HCT116 (cell line): ENCODE measurements at regions not wholly inside any gene's neighbourhood (a gene's known extent, or its start where the extent isn't known, plus 50 kb on each side); places are given as distances from the start of the nearest gene placed in this dataset.

Experiments
- ATAC-seq: fragments of 200-7000 bp; cut with Tn5 transposase; 2 replicates; pipeline ENCODE4 v1.9.1; 2020; ENCODE audit warnings: mild to moderate bottlenecking, moderate library complexity
- BruUV-seq: library from RNA; stranded (reverse); fragments of 400-500 nt; replicated peaks from 2 replicates; lab custom pipeline; 2021; lab: Mats Ljungman, UMichigan
- CTCF ChIA-PET: fragments of 300-600 bp; sonication (Branson Sonifier 250); formaldehyde crosslinking; loops from one replicate; lab custom pipeline; 2021; ENCODE audit warnings: antibody characterized with exemption; lab: Charles Lee
- POLR2A ChIA-PET: fragments of 300-600, 350-600 bp; sonication (Branson Sonifier 250); formaldehyde crosslinking; loops from one replicate; lab custom pipeline; 2021; ENCODE audit warnings: antibody characterized with exemption; lab: Charles Lee
- RAD21 ChIA-PET, 2 experiments: fragments of 300-600 bp; sonication (Branson Sonifier 250); formaldehyde crosslinking; loops; one replicate each; lab custom pipeline; 2023; ENCODE audit warnings: low total read pairs in 2 of 2; ENCODE audit not compliant: uncharacterized antibody in 2 of 2, unreplicated experiment in 2 of 2, low non-redundant PET in 1 of 2; lab: Charles Lee
- DNase-seq: peaks from one replicate; pipeline ENCODE4 v3.0.0-alpha.2; 2010; ENCODE audit warnings: low read depth, low spot score
- H2AFZ ChIP-seq: fragments of 200-600 bp; shearing (Covaris generic), sonication (generic); 2 replicates; pipeline ENCODE4 v1.6.1; 2017; ENCODE audit warnings: low read depth, mixed run types, mixed read lengths, antibody characterized with exemption, low read length; ENCODE audit not compliant: poor library complexity, severe bottlenecking
- H3K27ac ChIP-seq: 2 replicates; pipeline ENCODE4 v1.5.1; 2012; ENCODE audit warnings: low read depth, low read length
- H3K27me3 ChIP-seq: fragments of 200-600 bp; sonication (generic); 2 replicates; pipeline ENCODE4 v1.6.1; 2016; ENCODE audit warnings: mixed run types, low read length, mixed read lengths; ENCODE audit not compliant: insufficient read depth
- H3K36me3 ChIP-seq, 2 experiments: fragments of 200-500 bp in 1 of 2; fragments of 200-600 bp in 1 of 2; sonication (Bioruptor generic) in 1 of 2; sonication (generic) in 1 of 2; 2 replicates each; pipeline versions ENCODE4 v1.5.1 to v1.6.1; 2014 to 2016; ENCODE audit warnings: low read length in 2 of 2, inconsistent platforms in 1 of 2, mixed read lengths in 1 of 2, mixed run types in 1 of 2; ENCODE audit not compliant: insufficient read depth in 2 of 2, control insufficient read depth in 1 of 2
- H3K4me1 ChIP-seq, 2 experiments: fragments of 200-600 bp in 1 of 2; sonication (generic) in 1 of 2; 2 replicates each; pipeline versions ENCODE4 v1.5.1 to v1.6.1; 2012 to 2017; ENCODE audit warnings: low read length in 2 of 2, inconsistent platforms in 1 of 2, mild to moderate bottlenecking in 1 of 2, mixed read lengths in 1 of 2, mixed run types in 1 of 2, moderate library complexity in 1 of 2; ENCODE audit not compliant: insufficient read depth in 2 of 2, control insufficient read depth in 1 of 2
- H3K4me2 ChIP-seq: fragments of 200-600 bp; sonication (generic); 2 replicates; pipeline ENCODE4 v1.6.1; 2017; ENCODE audit warnings: mixed run types, low read length, mixed read lengths
- H3K4me3 ChIP-seq, 2 experiments: fragments of 200-600 bp in 1 of 2; sonication (generic) in 1 of 2; replicated peaks in 1 of 2; 2 replicates each; pipeline ENCODE4 v1.5.1; 2011 to 2016; ENCODE audit warnings: low read length in 2 of 2, control low read depth in 1 of 2, low read depth in 1 of 2, mild to moderate bottlenecking in 1 of 2, mixed read lengths in 1 of 2, mixed run types in 1 of 2
- H3K79me2 ChIP-seq: fragments of 200-600 bp; sonication (generic); 2 replicates; pipeline ENCODE4 v1.6.1; 2017; ENCODE audit warnings: mild to moderate bottlenecking, mixed run types, low read length, moderate library complexity, mixed read lengths; ENCODE audit not compliant: insufficient read depth
- H3K9ac ChIP-seq: fragments of 200-600 bp; sonication (generic); 2 replicates; pipeline ENCODE4 v1.6.1; 2016; ENCODE audit warnings: low read length, mixed read lengths
- H3K9me2 ChIP-seq: fragments of 200-600 bp; sonication (generic), shearing (Covaris generic); 2 replicates; pipeline ENCODE4 v1.6.1; 2017; ENCODE audit warnings: mixed run types, mild to moderate bottlenecking, moderate library complexity; ENCODE audit not compliant: insufficient read depth
- H3K9me3 ChIP-seq, 2 experiments: fragments of 200-500 bp in 1 of 2; fragments of 200-600 bp in 1 of 2; sonication (Bioruptor generic) in 1 of 2; sonication (generic) in 1 of 2; 2 replicates each; pipeline ENCODE4 v1.6.1; 2014 to 2017; ENCODE audit warnings: low read length in 2 of 2, mixed read lengths in 2 of 2, inconsistent platforms in 1 of 2, low read depth in 1 of 2, mild to moderate bottlenecking in 1 of 2, mixed run types in 1 of 2, moderate library complexity in 1 of 2; ENCODE audit not compliant: control insufficient read depth in 1 of 2, insufficient read depth in 1 of 2
- H4K20me1 ChIP-seq: fragments of 200-600 bp; sonication (generic), shearing (Covaris generic); 2 replicates; pipeline ENCODE4 v1.6.1; 2017; ENCODE audit warnings: mixed run types, mild to moderate bottlenecking, moderate library complexity; ENCODE audit not compliant: insufficient read depth
- CBX3 ChIP-seq: IDR thresholded peaks from 2 replicates; pipeline ENCODE4 v1.6.1; 2012; ENCODE audit warnings: low read depth
- ELF1 ChIP-seq: IDR thresholded peaks from 2 replicates; pipeline ENCODE4 v1.6.1; 2012; ENCODE audit warnings: low read depth, borderline replicate concordance
- EZH2 ChIP-seq: fragments of 200-600 bp; sonication (generic); IDR thresholded peaks from 2 replicates; pipeline ENCODE4 v1.6.1; 2017; ENCODE audit warnings: antibody characterized with exemption, mixed run types
- EZH2phosphoT487 ChIP-seq: fragments of 200-600 bp; IDR thresholded peaks from 2 replicates; pipeline ENCODE4 v1.6.1; 2018; ENCODE audit warnings: antibody characterized with exemption, borderline replicate concordance
- FOSL1 ChIP-seq: IDR thresholded peaks from 2 replicates; pipeline ENCODE4 v1.6.1; 2012; ENCODE audit warnings: low read depth
- JUND ChIP-seq: IDR thresholded peaks from 2 replicates; pipeline ENCODE4 v1.6.1; 2012
- POLR2A ChIP-seq: IDR thresholded peaks from 2 replicates; pipeline ENCODE4 v1.7.0; 2011; ENCODE audit warnings: borderline replicate concordance; ENCODE audit not compliant: insufficient read depth, insufficient read length; ENCODE audit errors: extremely low read depth
- RAD21 ChIP-seq: IDR thresholded peaks from 2 replicates; pipeline ENCODE4 v1.6.1; 2012; ENCODE audit warnings: low read depth, mild to moderate bottlenecking
- SIN3A ChIP-seq: IDR thresholded peaks from 2 replicates; pipeline ENCODE4 v1.6.1; 2012; ENCODE audit warnings: low read depth
- SP1 ChIP-seq: IDR thresholded peaks from 2 replicates; pipeline ENCODE4 v1.6.1; 2012; ENCODE audit warnings: low read depth
- SRF ChIP-seq: IDR thresholded peaks from 2 replicates; pipeline ENCODE4 v1.6.1; 2012; ENCODE audit warnings: low read depth
- ZFX ChIP-seq: fragments of 450-650 bp; IDR thresholded peaks from 2 replicates; pipeline ENCODE4 v1.6.1; 2017
- intact Hi-C: fragments of 100-400 bp; cut with micrococcal nuclease; formaldehyde crosslinking; loops from 2 replicates; pipeline ENCODE4 v1.10.0; 2022
- TF ChIP-seq, protein P1 (sequence below), 3 experiments: fragments of 200-600 bp in 1 of 3; sonication (generic) in 1 of 3; IDR thresholded peaks in 2 of 3; conservative IDR thresholded peaks in 1 of 3; 2 replicates each; pipeline ENCODE4 v1.5.1; 2012 to 2017; ENCODE audit warnings: low read depth in 2 of 3, low read length in 2 of 3, antibody characterized with exemption in 1 of 3, borderline replicate concordance in 1 of 3, control low read depth in 1 of 3, mild to moderate bottlenecking in 1 of 3, mixed read lengths in 1 of 3, mixed run types in 1 of 3, moderate library complexity in 1 of 3; ENCODE audit not compliant: insufficient read depth in 1 of 3
- TF ChIP-seq, protein P2 (sequence below): IDR thresholded peaks from 2 replicates; pipeline ENCODE4 v1.6.1; 2012
- TF ChIP-seq, protein P3 (sequence below): IDR thresholded peaks from 2 replicates; pipeline ENCODE4 v1.6.1; 2012; ENCODE audit warnings: low read depth

DNA sequence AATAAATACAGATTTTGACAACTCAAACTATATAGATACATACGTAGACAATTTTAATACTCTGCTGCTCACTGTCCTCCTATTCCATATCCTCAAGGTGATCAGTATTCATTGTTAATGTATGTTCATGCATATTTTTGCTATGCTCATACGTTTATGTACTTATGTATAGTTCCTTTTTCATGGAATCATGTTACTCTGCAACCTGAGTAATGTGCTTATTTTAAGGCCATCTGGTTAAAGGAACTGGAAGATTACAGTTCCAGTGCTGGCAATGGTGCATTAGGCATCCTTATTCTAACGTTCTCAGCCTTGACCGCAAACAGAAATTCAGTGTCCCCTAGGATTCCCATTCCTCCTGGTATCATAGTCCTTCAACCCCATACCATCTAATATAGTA, 385.0 kb upstream of the TNP1 start:
- Histone ChIP-seq H3K27ac (no peak overlapping the region), H2AFZ (no peak overlapping the region), H3K4me3 (no peak overlapping the region), H4K20me1 (no peaks in the 10 kb centered on the region), H3K4me2 (no peak overlapping the region), H3K9me3 (no peaks in the 10 kb centered on the region), H3K9ac (no peak overlapping the region), H3K79me2 (no peaks in the 10 kb centered on the region), H3K4me1 (no peaks in the 10 kb centered on the region), H3K36me3 (no peaks in the 10 kb centered on the region), H3K9me2 (no peaks in the 10 kb centered on the region), H3K27me3 (peaks cover 34% of the 10 kb centered on the region)
- intact Hi-C loops, result no loop called here
- POLR2A ChIA-PET, result no interaction called here
- TF ChIP-seq JUND (no peak), SP1 (no peak), SIN3A (no peak), RAD21 (no peak), POLR2A (no peak), ZFX (no peak), SRF (no peak), FOSL1 (no peak), ELF1 (no peak), EZH2phosphoT487 (no peak), EZH2 (no peak), CBX3 (no peak)
- TF ChIP-seq, protein P1, sequence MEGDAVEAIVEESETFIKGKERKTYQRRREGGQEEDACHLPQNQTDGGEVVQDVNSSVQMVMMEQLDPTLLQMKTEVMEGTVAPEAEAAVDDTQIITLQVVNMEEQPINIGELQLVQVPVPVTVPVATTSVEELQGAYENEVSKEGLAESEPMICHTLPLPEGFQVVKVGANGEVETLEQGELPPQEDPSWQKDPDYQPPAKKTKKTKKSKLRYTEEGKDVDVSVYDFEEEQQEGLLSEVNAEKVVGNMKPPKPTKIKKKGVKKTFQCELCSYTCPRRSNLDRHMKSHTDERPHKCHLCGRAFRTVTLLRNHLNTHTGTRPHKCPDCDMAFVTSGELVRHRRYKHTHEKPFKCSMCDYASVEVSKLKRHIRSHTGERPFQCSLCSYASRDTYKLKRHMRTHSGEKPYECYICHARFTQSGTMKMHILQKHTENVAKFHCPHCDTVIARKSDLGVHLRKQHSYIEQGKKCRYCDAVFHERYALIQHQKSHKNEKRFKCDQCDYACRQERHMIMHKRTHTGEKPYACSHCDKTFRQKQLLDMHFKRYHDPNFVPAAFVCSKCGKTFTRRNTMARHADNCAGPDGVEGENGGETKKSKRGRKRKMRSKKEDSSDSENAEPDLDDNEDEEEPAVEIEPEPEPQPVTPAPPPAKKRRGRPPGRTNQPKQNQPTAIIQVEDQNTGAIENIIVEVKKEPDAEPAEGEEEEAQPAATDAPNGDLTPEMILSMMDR (IDR thresholded peaks at IDR 0.05 in 2 of 3, conservative IDR thresholded peaks at IDR 0.05 in 1 of 3; ENCODE audit: borderline replicate concordance in 1 of 3, insufficient read depth in 1 of 3, low read depth in 2 of 3, low read length in 2 of 3), result no peak
- TF ChIP-seq, protein P2, sequence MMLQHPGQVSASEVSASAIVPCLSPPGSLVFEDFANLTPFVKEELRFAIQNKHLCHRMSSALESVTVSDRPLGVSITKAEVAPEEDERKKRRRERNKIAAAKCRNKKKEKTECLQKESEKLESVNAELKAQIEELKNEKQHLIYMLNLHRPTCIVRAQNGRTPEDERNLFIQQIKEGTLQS, result no peak
- TF ChIP-seq, protein P3, sequence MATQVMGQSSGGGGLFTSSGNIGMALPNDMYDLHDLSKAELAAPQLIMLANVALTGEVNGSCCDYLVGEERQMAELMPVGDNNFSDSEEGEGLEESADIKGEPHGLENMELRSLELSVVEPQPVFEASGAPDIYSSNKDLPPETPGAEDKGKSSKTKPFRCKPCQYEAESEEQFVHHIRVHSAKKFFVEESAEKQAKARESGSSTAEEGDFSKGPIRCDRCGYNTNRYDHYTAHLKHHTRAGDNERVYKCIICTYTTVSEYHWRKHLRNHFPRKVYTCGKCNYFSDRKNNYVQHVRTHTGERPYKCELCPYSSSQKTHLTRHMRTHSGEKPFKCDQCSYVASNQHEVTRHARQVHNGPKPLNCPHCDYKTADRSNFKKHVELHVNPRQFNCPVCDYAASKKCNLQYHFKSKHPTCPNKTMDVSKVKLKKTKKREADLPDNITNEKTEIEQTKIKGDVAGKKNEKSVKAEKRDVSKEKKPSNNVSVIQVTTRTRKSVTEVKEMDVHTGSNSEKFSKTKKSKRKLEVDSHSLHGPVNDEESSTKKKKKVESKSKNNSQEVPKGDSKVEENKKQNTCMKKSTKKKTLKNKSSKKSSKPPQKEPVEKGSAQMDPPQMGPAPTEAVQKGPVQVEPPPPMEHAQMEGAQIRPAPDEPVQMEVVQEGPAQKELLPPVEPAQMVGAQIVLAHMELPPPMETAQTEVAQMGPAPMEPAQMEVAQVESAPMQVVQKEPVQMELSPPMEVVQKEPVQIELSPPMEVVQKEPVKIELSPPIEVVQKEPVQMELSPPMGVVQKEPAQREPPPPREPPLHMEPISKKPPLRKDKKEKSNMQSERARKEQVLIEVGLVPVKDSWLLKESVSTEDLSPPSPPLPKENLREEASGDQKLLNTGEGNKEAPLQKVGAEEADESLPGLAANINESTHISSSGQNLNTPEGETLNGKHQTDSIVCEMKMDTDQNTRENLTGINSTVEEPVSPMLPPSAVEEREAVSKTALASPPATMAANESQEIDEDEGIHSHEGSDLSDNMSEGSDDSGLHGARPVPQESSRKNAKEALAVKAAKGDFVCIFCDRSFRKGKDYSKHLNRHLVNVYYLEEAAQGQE, result no peak
- DNase-seq (no peak), ATAC-seq (no peak)
- RAD21 ChIA-PET, result no interaction called here
- no TSS peak for BruUV-seq
- CTCF ChIA-PET, result no interaction called here
